ENCODE measurements at regions not wholly inside any gene's neighbourhood (a gene's known extent, or its start where the extent isn't known, plus 50 kb on each side); places are given as distances from the start of the nearest gene placed in this dataset.

DNA sequence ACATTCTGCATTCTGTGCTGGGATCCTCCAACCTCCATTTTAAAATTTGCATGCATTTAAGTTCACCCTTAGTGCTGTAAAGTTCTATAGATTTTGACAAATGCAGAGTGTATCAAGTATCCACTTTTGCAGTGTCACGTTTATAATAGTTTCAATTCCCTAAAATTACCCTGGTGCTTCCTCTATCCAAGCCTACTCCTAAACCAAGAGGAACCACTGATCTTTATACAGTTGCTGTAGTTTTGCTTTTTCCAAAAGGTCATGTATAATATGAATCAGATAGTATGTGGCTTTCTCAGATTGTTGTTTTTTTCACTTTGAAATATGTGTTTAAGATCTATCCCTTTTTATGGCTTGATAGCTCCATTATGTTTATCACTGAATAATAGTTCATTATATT lies 468.4 kb upstream of the CDH6 start:
- no peak overlapping the region for H3K4me3 ChIP-seq (replicated peaks; ENCODE audit: low read depth, low read length)
- DNase-seq (ENCODE audit: low read depth), result no peak
- TF ChIP-seq, protein P1, sequence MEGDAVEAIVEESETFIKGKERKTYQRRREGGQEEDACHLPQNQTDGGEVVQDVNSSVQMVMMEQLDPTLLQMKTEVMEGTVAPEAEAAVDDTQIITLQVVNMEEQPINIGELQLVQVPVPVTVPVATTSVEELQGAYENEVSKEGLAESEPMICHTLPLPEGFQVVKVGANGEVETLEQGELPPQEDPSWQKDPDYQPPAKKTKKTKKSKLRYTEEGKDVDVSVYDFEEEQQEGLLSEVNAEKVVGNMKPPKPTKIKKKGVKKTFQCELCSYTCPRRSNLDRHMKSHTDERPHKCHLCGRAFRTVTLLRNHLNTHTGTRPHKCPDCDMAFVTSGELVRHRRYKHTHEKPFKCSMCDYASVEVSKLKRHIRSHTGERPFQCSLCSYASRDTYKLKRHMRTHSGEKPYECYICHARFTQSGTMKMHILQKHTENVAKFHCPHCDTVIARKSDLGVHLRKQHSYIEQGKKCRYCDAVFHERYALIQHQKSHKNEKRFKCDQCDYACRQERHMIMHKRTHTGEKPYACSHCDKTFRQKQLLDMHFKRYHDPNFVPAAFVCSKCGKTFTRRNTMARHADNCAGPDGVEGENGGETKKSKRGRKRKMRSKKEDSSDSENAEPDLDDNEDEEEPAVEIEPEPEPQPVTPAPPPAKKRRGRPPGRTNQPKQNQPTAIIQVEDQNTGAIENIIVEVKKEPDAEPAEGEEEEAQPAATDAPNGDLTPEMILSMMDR (IDR thresholded peaks at IDR 0.05; ENCODE audit: low read length, missing control alignments), result no peak

- TF ChIP-seq, protein P1 (IDR thresholded peaks at IDR 0.05; ENCODE audit: low read length, missing control alignments), result no peak
- DNase-seq (ENCODE audit: low read depth), result no peak
- H3K4me3 ChIP-seq (replicated peaks; ENCODE audit: low read depth, low read length), result no peak overlapping the region
These were observed 495.3 kb upstream of the CDH6 start for GRCh38 chr5:30698217-30698616.

DNA sequence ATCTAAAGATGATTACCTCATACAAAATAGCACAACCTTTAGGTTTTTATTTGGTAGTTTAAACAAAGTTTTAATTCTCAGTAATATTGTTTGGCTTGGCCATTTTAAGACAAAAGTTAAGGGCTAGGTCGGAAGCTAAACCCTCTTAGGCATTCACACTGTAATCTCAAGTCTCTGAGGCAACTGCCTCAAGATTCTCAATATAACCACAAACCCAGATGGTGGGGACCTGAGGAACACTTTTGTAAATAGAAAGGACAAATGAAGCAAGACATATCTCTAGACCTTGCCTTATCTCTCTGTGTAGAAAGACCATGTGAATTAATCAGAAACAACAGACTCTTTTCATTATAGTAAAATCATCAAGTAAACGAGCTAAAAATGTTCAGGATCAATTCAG lies 500.2 kb upstream of the CDH6 start:
- H3K4me3 ChIP-seq (replicated peaks; ENCODE audit: low read depth, low read length), result no peak overlapping the region
- no peak for DNase-seq (ENCODE audit: low read depth)
- TF ChIP-seq, protein P1 (IDR thresholded peaks at IDR 0.05; ENCODE audit: low read length, missing control alignments), result no peak

- no peak for DNase-seq (ENCODE audit: low read depth)
These were observed 502.6 kb upstream of the CDH6 start for GRCh38 chr5:30690931-30691330.

DNA sequence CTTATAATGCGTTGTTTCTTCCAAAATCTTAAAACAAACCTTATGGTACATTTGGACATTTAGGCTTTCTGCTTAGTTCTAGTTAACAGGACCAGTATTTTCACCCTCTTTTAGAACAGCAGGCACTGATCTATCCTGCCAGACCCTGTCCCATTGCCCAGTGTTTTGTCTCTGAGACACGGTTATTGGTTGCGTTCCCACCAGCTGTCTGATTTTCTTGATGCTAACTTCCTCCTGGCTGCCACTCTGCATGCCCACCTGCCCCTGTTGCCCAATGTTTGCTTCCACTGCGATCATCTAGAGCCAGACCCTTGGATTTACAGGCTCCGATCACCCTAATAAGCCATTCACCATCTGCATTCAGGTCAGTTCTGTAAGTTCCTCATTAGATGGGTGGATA lies 506.0 kb upstream of the CDH6 start:
- TF ChIP-seq, protein P1 (IDR thresholded peaks at IDR 0.05; ENCODE audit: low read length, missing control alignments), result no peak
- no peak overlapping the region for H3K4me3 ChIP-seq (replicated peaks; ENCODE audit: low read depth, low read length)
- DNase-seq (ENCODE audit: low read depth), result no peak

More at GRCh38 chr5:30690931-30691330, 502.6 kb upstream of the CDH6 start:
- TF ChIP-seq, protein P1 (IDR thresholded peaks at IDR 0.05; ENCODE audit: low read length, missing control alignments), result no peak
- no peak overlapping the region for H3K4me3 ChIP-seq (replicated peaks; ENCODE audit: low read depth, low read length)

DNA sequence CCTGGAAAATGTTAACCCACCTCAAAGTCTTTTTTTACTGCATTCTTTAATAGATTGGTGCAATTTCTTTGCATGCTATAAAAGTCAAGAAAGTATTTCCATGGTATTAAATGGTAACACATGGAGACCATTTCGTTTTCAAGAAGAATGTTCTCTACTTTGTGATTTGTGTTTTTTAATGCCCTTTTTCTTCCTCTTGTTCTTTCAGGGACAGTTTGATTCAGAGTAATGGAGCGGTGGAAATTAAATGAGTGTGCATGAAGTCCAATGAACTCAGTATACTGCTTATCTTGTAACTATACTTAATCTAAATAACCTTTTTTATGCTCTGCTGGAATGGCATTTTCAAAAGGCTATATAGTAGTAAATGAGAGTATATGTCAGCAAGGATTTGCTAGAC lies 507.0 kb upstream of the CDH6 start:
- TF ChIP-seq, protein P1 (IDR thresholded peaks at IDR 0.05; ENCODE audit: low read length, missing control alignments), result no peak
- DNase-seq (ENCODE audit: low read depth), result no peak

DNA sequence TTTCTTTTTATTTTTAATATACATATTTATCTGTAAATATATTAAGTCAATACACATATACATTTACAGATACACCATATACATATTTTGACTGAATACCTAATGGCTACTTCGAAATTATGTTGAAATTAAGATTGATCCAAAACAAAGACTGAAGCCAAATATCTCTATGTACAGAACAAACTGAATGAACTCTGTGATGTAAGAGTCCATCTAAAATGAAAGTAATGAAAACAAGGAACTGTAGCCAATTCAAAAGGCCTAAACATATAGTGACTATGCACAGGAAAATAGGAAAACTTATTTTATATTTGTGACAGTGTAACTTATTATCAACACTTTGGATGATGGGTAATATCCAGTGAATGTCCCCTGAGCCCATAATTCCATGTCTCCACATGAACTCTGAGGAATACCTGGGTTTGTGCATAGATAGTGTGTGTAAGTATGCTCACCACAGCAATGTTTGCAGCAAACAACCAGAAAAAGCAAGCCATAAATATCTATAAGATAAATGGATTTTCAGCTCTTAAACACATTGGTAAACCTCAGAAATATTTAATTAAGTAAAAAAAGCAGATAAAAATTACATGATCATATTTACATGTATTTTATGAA lies 517.2 kb upstream of the CDH6 start:
- no peak for DNase-seq (ENCODE audit: low read depth)
- TF ChIP-seq, protein P1 (IDR thresholded peaks at IDR 0.05; ENCODE audit: low read length, missing control alignments), result no peak
- H3K4me3 ChIP-seq (replicated peaks; ENCODE audit: low read depth, low read length), result no peak overlapping the region

More for the DNA sequence above, 507.0 kb upstream of the CDH6 start:
- no peak overlapping the region for H3K4me3 ChIP-seq (replicated peaks; ENCODE audit: low read depth, low read length)

Data from fibroblast of pulmonary artery (primary cell).